OCI-LY7 (cell line): ENCODE measurements at regions not wholly inside any gene's neighbourhood (a gene's known extent, or its start where the extent isn't known, plus 50 kb on each side); places are given as distances from the start of the nearest gene placed in this dataset.

Experiments used
- BruUV-seq: library from RNA; stranded (reverse); fragments of 400-500 nt; replicated peaks from 2 replicates; lab custom pipeline; 2021; lab: Mats Ljungman, UMichigan
- CTCF ChIA-PET: fragments of 300-600 bp; sonication (Branson Sonifier 250); formaldehyde crosslinking; loops from one replicate; lab custom pipeline; 2022; ENCODE audit warnings: antibody characterized with exemption; ENCODE audit not compliant: unreplicated experiment; lab: Charles Lee
- POLR2A ChIA-PET: fragments of 300-600 bp; sonication (Branson Sonifier 250); formaldehyde crosslinking; loops from one replicate; lab custom pipeline; 2022; ENCODE audit warnings: antibody characterized with exemption; lab: Charles Lee
- DNase-seq: peaks from one replicate; pipeline ENCODE4 v3.0.0-alpha.2; 2015; ENCODE audit warnings: low spot score
- H2AFZ ChIP-seq: fragments of 200-600 bp; sonication (generic), shearing (Covaris generic); 2 replicates; pipeline ENCODE4 v1.6.1; 2014; ENCODE audit warnings: mild to moderate bottlenecking, antibody characterized with exemption, low read length, moderate library complexity
- H3K27ac ChIP-seq: fragments of 200-600 bp; sonication (generic); 2 replicates; pipeline ENCODE4 v1.5.1; 2014; ENCODE audit warnings: mixed run types, low read depth, mild to moderate bottlenecking, moderate library complexity, low read length, inconsistent platforms; ENCODE audit not compliant: poor library complexity, severe bottlenecking
- H3K36me3 ChIP-seq: fragments of 200-600 bp; sonication (generic); 2 replicates; pipeline ENCODE4 v1.6.1; 2014; ENCODE audit warnings: mild to moderate bottlenecking, antibody characterized with exemption, low read length, moderate library complexity, mixed read lengths; ENCODE audit not compliant: insufficient read depth
- H3K4me1 ChIP-seq: fragments of 200-600 bp; sonication (generic); 2 replicates; pipeline ENCODE4 v1.5.1; 2014; ENCODE audit warnings: mild to moderate bottlenecking, low read length; ENCODE audit not compliant: insufficient read depth, poor library complexity, severe bottlenecking
- H3K4me2 ChIP-seq: fragments of 200-600 bp; sonication (generic); 2 replicates; pipeline ENCODE4 v1.6.1; 2014; ENCODE audit warnings: mild to moderate bottlenecking, low read length
- H3K4me3 ChIP-seq: fragments of 200-600 bp; sonication (generic); 2 replicates; pipeline ENCODE4 v1.5.1; 2014; ENCODE audit warnings: mild to moderate bottlenecking, low read depth, low read length; ENCODE audit not compliant: poor library complexity, severe bottlenecking
- H3K79me2 ChIP-seq: fragments of 200-600 bp; sonication (generic); 2 replicates; pipeline ENCODE4 v1.6.1; 2016; ENCODE audit warnings: low read depth, mild to moderate bottlenecking, low read length, moderate library complexity, mixed read lengths; ENCODE audit not compliant: insufficient read depth
- H3K9me2 ChIP-seq: fragments of 200-600 bp; sonication (generic); 2 replicates; pipeline ENCODE4 v1.6.1; 2016; ENCODE audit warnings: mild to moderate bottlenecking, low read length, mixed read lengths; ENCODE audit not compliant: insufficient read depth
- H3K9me3 ChIP-seq: fragments of 200-600 bp; sonication (generic); 2 replicates; pipeline ENCODE4 v1.6.1; 2014; ENCODE audit warnings: mild to moderate bottlenecking, mixed run types, low read length, mixed read lengths
- H4K20me1 ChIP-seq: fragments of 200-600 bp; sonication (generic); 2 replicates; pipeline ENCODE4 v1.6.1; 2014; ENCODE audit warnings: mild to moderate bottlenecking, antibody characterized with exemption, low read length, moderate library complexity, mixed read lengths; ENCODE audit not compliant: insufficient read depth
- CTCF ChIP-seq: fragments of 200-600 bp; sonication (generic); conservative IDR thresholded peaks from 2 replicates; pipeline ENCODE4 v1.5.1; 2014; ENCODE audit warnings: mild to moderate bottlenecking, antibody characterized with exemption, low read length, moderate library complexity, mixed read lengths
- EZH2phosphoT487 ChIP-seq: fragments of 200-600 bp; sonication (generic); IDR thresholded peaks from 2 replicates; pipeline ENCODE4 v1.6.1; 2018; ENCODE audit warnings: low read depth, borderline replicate concordance, mild to moderate bottlenecking, mixed run types, antibody characterized with exemption, low read length, moderate library complexity, mixed read lengths
- intact Hi-C: fragments of 100-400 bp; cut with micrococcal nuclease; formaldehyde crosslinking; loops from one replicate; pipeline ENCODE4 v1.10.0; 2022; ENCODE audit not compliant: unreplicated experiment

DNA sequence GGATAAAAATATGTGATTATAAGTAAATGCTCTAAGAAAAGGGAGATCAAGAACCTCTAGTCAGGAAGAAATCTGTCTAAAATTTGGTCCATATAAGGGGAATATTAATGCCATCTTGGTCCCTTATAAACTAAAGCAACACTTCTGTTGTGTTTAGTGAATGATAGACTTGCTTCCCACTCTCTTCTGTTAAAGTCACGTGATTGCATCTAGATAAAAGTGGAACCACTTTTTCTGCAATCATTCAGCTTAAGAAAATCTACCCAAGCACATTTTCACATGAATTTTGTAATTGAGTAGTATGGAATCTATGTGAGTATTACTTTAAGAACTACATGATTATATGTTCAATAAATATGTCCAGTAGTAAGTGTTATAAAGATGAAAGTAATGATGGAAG lies 782.9 kb upstream of the MIR17HG start:
- no peak for TF ChIP-seq EZH2phosphoT487
- TF ChIP-seq CTCF, result no peak

DNA sequence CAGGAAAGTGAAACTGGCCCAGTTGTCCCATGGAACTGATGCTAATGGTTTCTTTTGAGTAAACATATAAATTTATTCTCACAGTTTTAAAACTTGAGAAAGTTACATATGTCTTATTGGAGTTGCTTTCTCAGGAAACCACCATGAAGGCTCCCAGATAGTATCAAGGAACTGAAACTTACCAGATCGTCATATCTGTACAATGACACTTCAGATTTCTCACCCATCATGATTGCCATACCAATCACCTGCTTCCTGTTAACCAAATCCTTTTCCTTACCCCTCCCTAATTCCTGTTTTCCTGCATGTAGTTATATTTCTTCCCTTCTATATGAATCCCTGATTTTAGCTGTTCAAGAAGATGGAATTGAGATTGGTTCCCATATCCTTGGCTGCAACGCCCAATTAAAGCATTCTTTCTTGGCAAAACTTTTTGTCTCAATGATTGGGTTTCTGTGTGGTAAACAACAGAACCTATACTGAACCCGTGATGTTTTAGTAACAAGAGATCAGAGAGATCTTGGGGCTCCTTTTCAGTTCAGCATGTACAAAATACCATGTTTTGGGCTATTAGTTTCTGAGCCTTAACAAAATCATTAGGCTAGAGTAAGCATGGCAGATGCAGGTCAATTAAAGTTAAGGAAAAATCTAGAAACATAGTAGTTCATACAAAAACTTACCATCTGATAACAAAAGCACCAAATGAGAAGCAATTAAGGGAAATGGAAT lies 781.3 kb upstream of the MIR17HG start:
- DNase-seq, result no peak
- no TSS peak for BruUV-seq
- CTCF ChIA-PET, result no interaction called here

More for the DNA sequence above, 782.9 kb upstream of the MIR17HG start:
- intact Hi-C loops, result no loop called here
- POLR2A ChIA-PET, result no interaction called here
- no peak overlapping the region for H3K4me3 ChIP-seq
- no peaks in the 10 kb centered on the region for H3K36me3 ChIP-seq
- H2AFZ ChIP-seq, result no peak overlapping the region
- no peaks in the 10 kb centered on the region for H3K4me1 ChIP-seq
- no peak overlapping the region for H3K4me2 ChIP-seq
- H3K27ac ChIP-seq, result no peak overlapping the region
- CTCF ChIA-PET, result no interaction called here
- no TSS peak for BruUV-seq
- no peaks in the 10 kb centered on the region for H3K9me2 ChIP-seq
- H4K20me1 ChIP-seq, result no peaks in the 10 kb centered on the region
- peaks cover 12% of the 10 kb centered on the region; the same call in 1 of the 2 replicates for H3K9me3 ChIP-seq
- no peak for DNase-seq
- H3K79me2 ChIP-seq, result no peaks in the 10 kb centered on the region

More for the DNA sequence above, 781.3 kb upstream of the MIR17HG start:
- Histone ChIP-seq H3K27ac (no peak overlapping the region), H3K4me3 (no peak overlapping the region), H3K4me1 (no peaks in the 10 kb centered on the region), H3K36me3 (no peaks in the 10 kb centered on the region), H2AFZ (no peak overlapping the region), H4K20me1 (no peaks in the 10 kb centered on the region), H3K79me2 (no peaks in the 10 kb centered on the region), H3K9me3 (peaks cover 19% of the 10 kb centered on the region; the same call in 1 of the 2 replicates), H3K4me2 (no peak overlapping the region), H3K9me2 (no peaks in the 10 kb centered on the region)
- TF ChIP-seq EZH2phosphoT487 (no peak), CTCF (no peak)
- POLR2A ChIA-PET, result interaction anchor here (0.5 kb wide), 1 partner anchor 1809 kb away, joined by 3 read pairs; no protein-coding TSS in a partner anchor
- intact Hi-C loops, result no loop called here
